ENCODE measurements at regions not wholly inside any gene's neighbourhood (a gene's known extent, or its start where the extent isn't known, plus 50 kb on each side); places are given as distances from the start of the nearest gene placed in this dataset.

- H3K4me3 ChIP-seq (ENCODE audit: low read depth, low read length): no peak overlapping the region
- TF ChIP-seq CTCF (IDR thresholded peaks at IDR 0.05; ENCODE audit: low read depth, low read length): no peak
Measured at GRCh38 chr5:93008502-93009207, 572.4 kb downstream of the NR2F1-AS1 start.

- TF ChIP-seq CTCF (IDR thresholded peaks at IDR 0.05; ENCODE audit: low read depth, low read length): no peak
- H3K4me3 ChIP-seq (ENCODE audit: low read depth, low read length): no peak overlapping the region
Measured at GRCh38 chr5:93006915-93007314, 574.1 kb downstream of the NR2F1-AS1 start.

GRCh38 chr5:92998456-92998855 is 582.6 kb downstream of the NR2F1-AS1 start:
- peak overlapping the region; percentile 45 for H3K4me3 ChIP-seq (ENCODE audit: low read depth, low read length)
- TF ChIP-seq CTCF (IDR thresholded peaks at IDR 0.05; ENCODE audit: low read depth, low read length): no peak

GRCh38 chr5:92994392-92994791 is 586.6 kb downstream of the NR2F1-AS1 start:
- no peak for TF ChIP-seq CTCF (IDR thresholded peaks at IDR 0.05; ENCODE audit: low read depth, low read length)
- no peak overlapping the region for H3K4me3 ChIP-seq (ENCODE audit: low read depth, low read length)

- H3K4me3 ChIP-seq (ENCODE audit: low read depth, low read length): no peak overlapping the region
- no peak for TF ChIP-seq CTCF (IDR thresholded peaks at IDR 0.05; ENCODE audit: low read depth, low read length)
Measured at GRCh38 chr5:92992073-92992472, 588.9 kb downstream of the NR2F1-AS1 start.

- H3K4me3 ChIP-seq (ENCODE audit: low read depth, low read length): no peak overlapping the region
- TF ChIP-seq CTCF (IDR thresholded peaks at IDR 0.05; ENCODE audit: low read depth, low read length): no peak
Measured at GRCh38 chr5:92991581-92992067, 589.4 kb downstream of the NR2F1-AS1 start.

- H3K4me3 ChIP-seq (ENCODE audit: low read depth, low read length): no peak overlapping the region
- no peak for TF ChIP-seq CTCF (IDR thresholded peaks at IDR 0.05; ENCODE audit: low read depth, low read length)
Measured at GRCh38 chr5:92990771-92991170, 590.2 kb downstream of the NR2F1-AS1 start.

All from WI38 (cell line).